Fibroblast of lung (primary cell): ENCODE measurements at regions not wholly inside any gene's neighbourhood (a gene's known extent, or its start where the extent isn't known, plus 50 kb on each side); places are given as distances from the start of the nearest gene placed in this dataset.

Experiments used
- CTCF ChIP-seq, 2 donors: IDR thresholded peaks in 1 of 2; conservative IDR thresholded peaks in 1 of 2; 1 replicate in 1 of 2; 2 replicates in 1 of 2; pipeline ENCODE4 v1.5.1; 2011 to 2012; ENCODE audit warnings: low read length in 2 of 2, control low read depth in 1 of 2, inconsistent platforms in 1 of 2, low read depth in 1 of 2, mild to moderate bottlenecking in 1 of 2
- EZH2 ChIP-seq: IDR thresholded peaks from 2 replicates; pipeline ENCODE4 v1.5.1; 2012; ENCODE audit warnings: low read length, control low read depth, mild to moderate bottlenecking; ENCODE audit errors: missing control alignments

GRCh38 chrY:7459802-7460201 is 548.2 kb upstream of the AMELY start:
- no peak for TF ChIP-seq CTCF (conservative IDR thresholded peaks at IDR 0.05 in 1 of 2, IDR thresholded peaks at IDR 0.05 in 1 of 2; ENCODE audit: low read depth in 1 of 2, low read length in 2 of 2)
- TF ChIP-seq EZH2, result no peak
